WI38 (cell line): ENCODE measurements at regions not wholly inside any gene's neighbourhood (a gene's known extent, or its start where the extent isn't known, plus 50 kb on each side); places are given as distances from the start of the nearest gene placed in this dataset.

Source experiments
- H3K4me3 ChIP-seq: 2 replicates; pipeline ENCODE4 v1.5.1; 2011; ENCODE audit warnings: low read depth, mild to moderate bottlenecking, control low read depth, low read length
- CTCF ChIP-seq: IDR thresholded peaks from 2 replicates; pipeline ENCODE4 v1.5.1; 2012; ENCODE audit warnings: low read depth, mild to moderate bottlenecking, control low read depth, low read length

GRCh38 chr2:191759680-191760079 lies 81.7 kb downstream of the NABP1 start:
- H3K4me3 ChIP-seq, result no peak overlapping the region
- TF ChIP-seq CTCF, result no peak

GRCh38 chr2:191760655-191761262 lies 82.8 kb downstream of the NABP1 start:
- no peak overlapping the region for H3K4me3 ChIP-seq
- TF ChIP-seq CTCF, result no peak

- no peak for TF ChIP-seq CTCF
- H3K4me3 ChIP-seq, result no peak overlapping the region
Measured at GRCh38 chr2:191773136-191773535, 73.8 kb downstream of the CAVIN2 start.

GRCh38 chr2:191777351-191777750 lies 69.5 kb downstream of the CAVIN2 start:
- no peak for TF ChIP-seq CTCF
- no peak overlapping the region for H3K4me3 ChIP-seq

GRCh38 chr2:191778041-191778440 lies 68.8 kb downstream of the CAVIN2 start:
- no peak overlapping the region for H3K4me3 ChIP-seq
- no peak for TF ChIP-seq CTCF

- no peak for TF ChIP-seq CTCF
Measured at GRCh38 chr2:191782351-191782750, 64.5 kb downstream of the CAVIN2 start.

GRCh38 chr2:191783416-191783815 lies 63.5 kb downstream of the CAVIN2 start:
- no peak for TF ChIP-seq CTCF
- H3K4me3 ChIP-seq, result no peak overlapping the region

More at GRCh38 chr2:191782351-191782750, 64.5 kb downstream of the CAVIN2 start:
- H3K4me3 ChIP-seq, result no peak overlapping the region
